ENCODE measurements at regions not wholly inside any gene's neighbourhood (a gene's known extent, or its start where the extent isn't known, plus 50 kb on each side); places are given as distances from the start of the nearest gene placed in this dataset.

GRCh38 chr7:67549126-67549525 lies 552.5 kb downstream of the TYW1 start:
- no peak for DNase-seq (ENCODE audit: low read depth in 2 of 2)

DNA sequence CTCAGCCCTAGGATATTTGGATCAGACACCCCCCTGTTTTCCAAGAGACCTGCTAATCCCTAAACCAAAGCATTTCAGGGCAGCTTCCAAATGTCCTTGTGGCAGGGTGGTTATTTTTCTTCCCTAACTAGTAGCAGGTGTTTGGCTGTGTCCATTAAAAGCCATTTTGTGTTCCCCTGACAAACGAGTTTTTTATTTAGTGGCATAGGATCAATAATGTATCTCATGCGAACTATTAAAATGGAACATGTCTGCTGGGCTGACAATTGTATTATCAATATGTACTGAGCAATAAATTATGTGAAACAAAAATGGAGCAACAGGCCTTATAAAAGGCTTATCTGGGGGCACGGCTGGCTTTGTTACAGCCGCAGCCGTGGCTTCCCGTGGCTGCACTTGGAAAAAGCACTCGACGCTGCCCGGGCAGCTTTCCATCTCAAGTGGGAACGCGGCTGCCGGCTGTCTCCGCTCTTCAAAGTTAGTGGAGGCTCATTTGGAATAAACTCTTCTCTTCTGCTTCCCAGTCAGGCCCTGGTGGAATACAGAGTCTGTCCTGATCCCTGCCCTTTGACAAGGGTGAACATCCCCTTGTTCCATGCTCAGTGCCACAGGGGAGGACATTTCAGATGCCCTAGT lies 554.3 kb downstream of the TYW1 start:
- no peak for DNase-seq (ENCODE audit: low read depth in 2 of 2)

DNA sequence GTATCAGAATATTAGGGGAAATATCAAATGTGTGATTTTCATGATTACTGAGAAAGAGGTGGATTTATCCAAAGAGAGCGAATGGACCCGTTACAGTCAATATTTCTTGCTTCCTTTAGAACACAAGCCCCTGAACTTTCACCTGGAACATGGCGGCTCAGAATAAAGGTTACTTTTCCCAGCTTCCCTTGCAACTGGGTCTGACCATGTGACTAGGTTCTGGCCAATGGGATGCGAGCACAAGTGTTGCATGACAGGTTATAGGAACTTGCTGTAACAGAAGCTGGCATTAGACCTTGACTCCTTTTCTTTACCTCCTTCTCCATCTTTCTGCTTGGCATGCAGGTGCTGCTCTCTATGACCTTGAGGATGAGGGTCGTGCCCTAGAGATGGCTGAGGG lies 556.1 kb downstream of the TYW1 start:
- DNase-seq (ENCODE audit: low read depth in 2 of 2): no peak

GRCh38 chr7:67553378-67553777 lies 556.7 kb downstream of the TYW1 start:
- no peak for DNase-seq (ENCODE audit: low read depth in 2 of 2)

DNA sequence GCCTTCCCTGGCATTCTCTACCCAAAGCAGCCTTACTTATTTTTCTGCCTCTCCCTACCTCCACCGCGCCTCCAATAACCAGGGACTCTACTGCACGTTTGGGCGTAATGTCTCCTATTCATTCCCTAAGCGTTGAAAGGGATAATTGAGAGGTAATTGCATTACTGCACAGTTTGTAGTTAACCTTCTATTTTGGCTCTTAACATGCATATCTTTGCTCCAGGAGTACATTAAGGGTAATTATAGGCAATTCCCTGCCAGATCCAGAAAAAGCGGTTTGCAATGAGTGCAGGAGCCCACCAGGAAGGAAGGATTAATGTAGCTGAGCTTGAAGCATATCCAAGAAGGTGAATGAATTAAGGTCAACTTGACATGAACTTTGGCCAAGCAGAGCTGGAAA lies 558.4 kb downstream of the TYW1 start:
- no peak for DNase-seq (ENCODE audit: low read depth in 2 of 2)

DNA sequence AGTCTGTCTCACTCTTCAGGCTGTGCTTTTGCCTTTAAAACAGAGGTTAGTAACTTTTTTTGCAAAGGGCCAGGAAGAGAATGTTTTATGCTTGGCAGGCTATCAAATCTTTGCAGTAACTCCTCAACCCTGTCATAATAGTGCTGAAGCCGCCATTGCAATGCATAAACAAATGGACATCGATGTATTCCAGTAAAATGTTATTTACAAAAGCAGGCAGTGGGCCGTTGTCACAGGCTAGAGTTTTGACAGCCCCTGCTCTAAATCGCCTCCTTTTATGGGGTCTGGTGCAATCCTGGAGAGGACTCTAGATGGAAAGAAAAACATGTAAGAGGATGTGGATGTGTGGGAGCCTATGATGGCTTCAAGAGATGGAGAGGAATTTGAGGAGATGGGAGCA lies 568.3 kb downstream of the TYW1 start:
- DNase-seq (ENCODE audit: low read depth in 2 of 2): no peak

DNA sequence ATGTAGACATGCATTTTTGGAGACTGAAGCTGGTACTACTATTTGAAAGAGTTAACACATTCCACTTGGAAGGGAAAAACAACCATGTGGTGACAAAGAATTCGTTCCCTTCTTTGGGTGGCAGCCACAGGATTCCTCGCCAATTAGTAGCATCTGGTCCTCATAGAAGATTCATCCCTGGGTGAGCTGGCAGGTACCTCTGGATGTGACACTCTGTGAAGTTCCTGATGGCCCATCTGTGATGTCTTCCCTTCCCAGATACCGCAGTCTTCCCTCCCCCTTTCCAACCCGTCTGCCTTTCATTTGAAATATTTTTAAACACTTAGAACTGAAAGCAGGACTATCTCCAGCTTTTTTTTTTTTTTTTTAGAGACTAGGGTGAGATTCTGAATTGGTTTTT lies 569.5 kb downstream of the TYW1 start:
- DNase-seq (ENCODE audit: low read depth in 2 of 2): no peak

DNA sequence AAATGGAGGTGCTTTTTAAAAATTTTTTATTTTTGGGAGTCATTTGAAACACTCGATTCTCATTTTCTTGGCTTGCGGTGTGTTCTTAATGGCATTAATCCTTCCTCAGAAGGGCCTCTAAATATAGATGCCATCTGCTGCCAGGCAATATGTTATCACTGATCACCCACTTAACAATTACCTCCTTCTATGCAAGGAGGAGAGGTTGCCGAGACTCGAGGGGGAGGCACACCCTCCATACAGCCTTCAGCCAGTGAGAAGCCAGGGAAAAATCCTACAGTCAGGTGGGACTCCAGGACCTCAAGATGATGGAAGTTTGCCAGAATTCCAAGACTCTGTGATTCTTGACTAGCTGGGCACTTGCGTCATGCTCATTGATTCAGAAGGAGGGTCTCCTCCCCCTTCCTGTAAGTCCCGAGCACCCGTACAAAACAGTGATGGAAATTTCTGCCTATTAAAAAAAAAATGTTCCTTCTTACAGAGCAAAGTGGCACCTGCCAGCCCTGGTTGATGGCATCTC lies 574.5 kb downstream of the TYW1 start:
- no peak for DNase-seq (ENCODE audit: low read depth in 2 of 2)

DNA sequence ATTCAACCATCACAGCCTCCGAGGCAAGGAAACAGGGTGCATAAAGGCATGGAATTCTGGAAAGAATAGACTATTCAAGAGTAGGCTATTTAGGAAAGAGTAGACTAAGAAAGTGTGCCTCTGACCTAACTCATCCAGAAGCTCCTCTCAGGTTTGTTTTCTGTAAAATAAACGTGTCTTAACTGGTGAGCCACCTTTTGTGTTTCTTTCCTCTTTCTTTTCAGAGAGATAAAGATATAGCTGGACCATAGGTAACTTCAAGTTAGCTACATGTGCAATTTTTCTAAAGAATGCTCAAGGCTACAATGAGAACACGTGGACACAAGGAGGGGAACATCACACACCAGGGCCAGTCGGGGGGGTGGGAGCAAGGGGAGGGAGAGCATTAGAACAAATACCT lies 577.0 kb downstream of the TYW1 start:
- no peak for DNase-seq (ENCODE audit: low read depth in 2 of 2)

DNA sequence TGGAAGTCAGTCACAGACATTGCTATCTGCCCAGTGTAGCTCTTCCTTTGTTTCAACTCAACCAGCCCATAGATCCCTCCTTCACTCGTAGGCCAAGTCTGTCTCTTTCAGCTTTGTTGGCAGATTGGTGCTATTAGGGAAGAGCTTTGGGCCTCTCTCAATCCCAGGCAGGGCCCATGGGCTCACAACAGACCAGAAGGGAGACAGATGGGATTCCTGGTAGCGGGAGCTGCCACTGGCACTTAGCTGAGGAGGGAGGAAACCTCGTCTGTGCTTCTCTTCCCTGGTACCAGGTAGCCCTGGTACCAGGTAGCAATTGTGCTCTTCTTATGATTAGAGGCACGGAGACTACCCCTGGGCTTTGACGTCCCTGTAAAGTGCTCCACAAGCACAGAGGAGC lies 592.0 kb downstream of the TYW1 start:
- no peak for DNase-seq (ENCODE audit: low read depth in 2 of 2)

DNA sequence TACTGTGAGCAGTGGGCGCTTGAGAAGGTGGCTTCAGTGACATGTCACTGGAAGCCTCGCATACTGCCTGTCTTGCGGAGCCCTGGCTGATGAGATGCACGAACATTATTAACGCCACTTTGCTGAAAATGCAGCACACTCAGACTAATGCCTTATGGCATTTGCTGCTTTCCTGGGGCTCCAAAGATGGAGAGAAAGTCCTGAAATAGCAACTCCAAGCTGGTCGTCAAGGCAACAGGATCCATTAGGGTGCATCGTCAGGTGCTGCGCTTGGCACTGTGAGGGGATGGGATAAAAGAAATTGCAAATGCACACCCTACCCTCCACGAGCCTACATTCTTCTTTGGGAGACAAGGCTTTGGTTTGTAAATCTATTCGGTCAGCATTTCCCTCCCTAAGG lies 592.5 kb downstream of the TYW1 start:
- no peak for DNase-seq (ENCODE audit: low read depth in 2 of 2)

DNA sequence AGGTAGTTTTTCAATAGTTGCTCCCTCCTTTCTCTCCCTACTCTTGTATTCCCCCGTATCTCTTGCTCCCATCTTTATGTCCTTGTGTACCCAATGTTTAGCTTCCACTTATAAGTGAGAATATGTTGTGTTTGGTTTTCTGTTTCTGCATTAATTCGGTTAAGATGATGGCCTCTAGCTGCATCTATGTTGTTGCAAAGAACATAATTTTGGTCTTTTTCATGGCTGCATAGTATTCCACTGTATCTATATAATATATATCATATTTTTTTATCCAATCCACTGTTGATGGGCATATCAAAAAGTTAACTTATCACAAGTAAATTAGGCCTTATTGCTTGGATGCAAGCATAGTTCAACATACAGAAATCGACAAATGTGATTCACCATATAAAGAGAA lies 594.0 kb downstream of the TYW1 start:
- no peak for DNase-seq (ENCODE audit: low read depth in 2 of 2)

DNA sequence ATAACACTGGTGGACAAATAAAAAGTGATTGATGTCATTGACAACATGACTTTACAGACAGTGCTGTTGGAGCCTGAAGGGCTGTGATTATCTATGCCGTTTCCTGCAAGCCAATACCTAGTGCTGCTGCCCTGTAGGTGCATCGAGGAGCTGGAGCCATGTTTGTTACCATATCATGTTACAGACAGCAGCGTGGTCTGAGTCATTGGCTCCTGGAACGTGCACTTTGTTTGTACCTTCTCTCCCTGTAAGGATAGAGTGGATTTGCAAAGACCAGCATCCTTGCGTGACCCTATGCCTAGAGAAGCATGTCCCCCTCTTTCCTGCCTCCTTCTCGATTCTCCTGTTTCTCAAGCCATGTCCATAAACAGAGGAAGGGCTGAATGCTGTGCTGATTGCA lies 597.2 kb downstream of the TYW1 start:
- no peak for DNase-seq (ENCODE audit: low read depth in 2 of 2)

DNA sequence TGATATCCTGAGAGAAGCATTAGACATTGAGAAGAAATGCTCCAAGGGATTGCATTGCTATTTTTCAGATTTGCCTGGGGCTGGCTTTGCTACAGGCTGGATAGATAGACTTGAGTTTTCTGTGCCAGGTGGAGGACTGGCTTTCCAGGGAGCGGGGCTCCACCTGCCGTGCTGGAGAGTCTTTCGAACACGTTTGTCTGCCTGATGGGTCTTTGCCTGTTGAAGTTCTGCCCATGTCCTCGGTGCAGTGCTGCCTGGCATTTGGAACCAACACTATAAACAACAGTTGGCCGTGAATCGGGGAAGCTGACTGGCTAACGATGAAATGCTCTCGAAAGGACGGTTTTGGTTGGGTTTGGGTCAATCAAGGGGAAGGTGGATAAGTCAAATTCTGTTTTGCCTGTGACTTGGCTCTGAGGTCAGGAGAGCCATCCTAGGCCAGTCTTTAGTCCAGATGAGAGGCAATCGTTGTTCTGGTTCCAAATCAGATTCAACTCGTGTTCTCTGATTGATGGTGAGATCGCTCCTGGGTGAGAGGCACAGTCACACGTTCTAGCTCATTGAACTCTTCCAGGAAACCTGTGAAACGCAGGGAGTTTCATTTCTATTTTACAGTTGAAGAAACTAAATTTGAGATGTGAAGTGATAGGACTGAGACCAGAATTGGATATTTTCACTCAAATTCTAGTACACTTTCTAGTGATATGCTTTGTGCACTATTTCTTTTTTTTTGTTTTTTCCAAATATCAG lies 599.0 kb downstream of the TYW1 start:
- DNase-seq (ENCODE audit: low read depth in 2 of 2): no peak

DNA sequence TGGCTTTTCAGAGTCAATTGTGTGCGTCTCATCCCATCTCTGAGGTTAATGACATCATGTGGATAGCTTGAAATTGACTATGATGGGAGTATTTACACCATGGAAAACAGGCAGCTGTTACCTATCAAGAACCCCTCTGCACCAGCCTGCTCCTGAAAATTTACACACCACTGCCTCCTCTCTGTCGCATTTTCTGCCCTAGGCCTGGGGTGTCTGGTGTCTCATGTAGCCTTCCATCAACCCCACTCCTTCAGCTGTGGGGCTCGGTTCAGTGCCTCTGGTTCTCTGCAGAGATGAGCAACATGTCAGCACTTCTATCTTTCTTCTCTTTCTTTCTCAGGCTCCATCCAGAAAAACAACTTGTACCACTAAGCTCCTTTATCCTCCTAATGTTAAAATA lies 600.5 kb downstream of the TYW1 start:
- DNase-seq (ENCODE audit: low read depth in 2 of 2): no peak

- DNase-seq (ENCODE audit: low read depth in 2 of 2): no peak
Measured at GRCh38 chr7:67598469-67598868, 601.8 kb downstream of the TYW1 start.

GRCh38 chr7:67599331-67600062 lies 602.9 kb downstream of the TYW1 start:
- DNase-seq (ENCODE audit: low read depth in 2 of 2): no peak

DNA sequence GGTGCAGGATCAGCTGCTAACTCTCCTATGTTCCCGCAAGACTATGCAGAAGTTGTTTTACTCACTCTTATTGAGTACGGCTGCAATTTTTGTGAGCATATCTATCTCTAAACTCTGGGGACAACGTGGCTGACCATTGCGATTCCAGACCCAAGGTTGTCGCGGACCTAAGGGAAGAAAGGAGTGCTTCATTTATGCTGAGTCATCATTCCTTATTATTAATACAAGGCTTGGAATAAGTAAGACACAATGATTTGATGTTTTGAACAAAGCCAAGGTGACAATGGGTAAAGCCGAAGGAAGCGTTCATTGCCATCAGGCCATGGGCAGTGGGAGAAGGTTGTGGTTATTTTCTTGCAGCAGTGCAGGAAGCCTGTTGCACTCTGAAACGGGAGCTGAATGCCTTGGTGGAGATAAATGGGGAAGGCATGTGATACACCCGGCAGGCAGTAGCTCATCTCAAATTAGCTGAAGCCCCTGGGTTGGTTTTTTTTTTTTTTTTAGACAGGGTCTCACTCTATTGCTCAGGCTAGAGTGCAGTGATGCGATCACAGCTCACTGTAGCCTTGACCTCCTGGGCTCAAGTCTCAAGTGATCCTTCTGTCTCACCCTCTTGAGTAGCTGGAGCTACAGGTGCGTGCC lies 605.7 kb downstream of the TYW1 start:
- no peak for DNase-seq (ENCODE audit: low read depth in 2 of 2)

DNA sequence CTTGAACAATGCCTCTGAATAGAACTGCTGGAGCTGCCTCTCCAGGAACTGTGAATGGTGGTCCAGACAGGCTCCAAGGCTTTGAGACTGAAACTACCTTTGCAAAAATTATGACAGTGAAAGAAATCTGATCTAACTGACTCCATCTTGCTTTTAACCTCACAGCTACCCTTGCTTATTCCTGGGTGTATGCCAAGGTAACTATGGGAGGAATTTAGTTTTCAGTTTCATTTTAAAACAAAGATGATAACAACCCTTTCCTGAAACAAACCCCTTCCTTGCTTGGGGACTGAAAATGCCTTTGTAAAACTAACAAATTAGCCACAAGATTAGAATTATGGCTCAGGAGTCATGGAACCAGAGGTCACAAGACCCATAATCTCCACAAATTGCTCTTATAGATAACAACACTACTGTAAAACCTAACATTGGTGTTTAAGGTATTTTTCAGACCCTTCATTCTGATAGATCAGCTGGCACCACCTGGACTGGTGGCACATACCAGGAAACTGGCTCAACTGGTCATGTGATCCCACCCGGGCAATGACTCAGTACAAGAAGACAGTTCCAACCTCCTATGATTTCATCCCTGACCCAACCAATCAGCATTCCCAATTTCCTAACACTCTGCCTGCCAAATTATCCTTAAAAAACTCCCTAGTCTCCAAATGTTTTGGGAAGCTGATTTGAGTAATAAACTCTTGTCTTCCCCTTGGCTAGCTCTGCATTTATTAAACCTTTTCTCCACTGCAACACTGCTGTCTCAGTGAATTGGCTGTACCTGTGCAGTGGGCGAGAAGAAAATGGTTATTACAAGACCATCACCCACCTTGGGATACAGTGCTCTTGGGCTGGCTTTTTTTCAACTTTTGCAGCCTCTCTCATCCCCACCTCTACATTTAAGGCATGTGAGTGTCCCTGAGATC lies 608.1 kb downstream of the TYW1 start:
- no peak for DNase-seq (ENCODE audit: low read depth in 2 of 2)

GRCh38 chr7:67608806-67609205 lies 612.2 kb downstream of the TYW1 start:
- DNase-seq (ENCODE audit: low read depth in 2 of 2): no peak

DNA sequence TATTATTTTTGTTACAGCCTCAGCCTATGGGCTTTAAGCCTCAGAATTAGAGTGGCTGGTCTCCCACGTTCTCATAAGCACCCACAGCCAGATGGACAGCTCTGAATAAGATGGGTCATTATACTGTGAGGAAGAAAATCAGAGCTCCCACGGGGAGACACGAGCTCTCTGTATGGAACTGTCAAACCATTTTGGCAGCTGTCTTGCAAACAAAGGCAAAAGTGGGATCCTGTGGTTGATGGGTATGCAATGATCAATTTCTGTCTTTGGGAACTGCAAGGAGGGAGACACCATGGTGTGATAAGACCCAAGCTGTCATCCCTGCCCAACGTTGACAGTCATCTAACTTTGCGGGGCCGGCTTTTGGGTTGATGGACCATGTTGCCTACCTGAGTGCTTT lies 614.3 kb downstream of the TYW1 start:
- DNase-seq (ENCODE audit: low read depth in 2 of 2): no peak
